ENCODE measurements at regions not wholly inside any gene's neighbourhood (a gene's known extent, or its start where the extent isn't known, plus 50 kb on each side); places are given as distances from the start of the nearest gene placed in this dataset.
A peak's percentile ranks its signal among the peaks of the same experiment; 100 is the strongest.
"Not testable (repeated sequence)": the region's sequence is repeated elsewhere in the genome, so short reads cannot be mapped to it uniquely, and the experiment has no call there.

- no peak for FAIRE-seq
Measured at GRCh38 chr7:115240242-115240641, 318.3 kb downstream of the MDFIC start.

GRCh38 chr7:115235075-115235474 is 313.2 kb downstream of the MDFIC start:
- FAIRE-seq = no peak

GRCh38 chr7:115233809-115234208 is 311.9 kb downstream of the MDFIC start:
- FAIRE-seq = no peak

GRCh38 chr7:115232041-115232440 is 310.1 kb downstream of the MDFIC start:
- FAIRE-seq = no peak

- peak; percentile 66 for FAIRE-seq
Measured at GRCh38 chr7:115230882-115231571, 309.1 kb downstream of the MDFIC start.

GRCh38 chr7:115229401-115230105 is 307.7 kb downstream of the MDFIC start:
- FAIRE-seq = no peak

- no peak for FAIRE-seq
Measured at GRCh38 chr7:115227473-115228235, 305.8 kb downstream of the MDFIC start.

GRCh38 chr7:115226410-115226809 is 304.5 kb downstream of the MDFIC start:
- FAIRE-seq = no peak

GRCh38 chr7:115224922-115225321 is 303.0 kb downstream of the MDFIC start:
- FAIRE-seq = no peak

- no peak for FAIRE-seq
Measured at GRCh38 chr7:115223959-115224358, 302.1 kb downstream of the MDFIC start.

- FAIRE-seq = no peak
Measured at GRCh38 chr7:115221456-115221855, 299.6 kb downstream of the MDFIC start.

- no peak for FAIRE-seq
Measured at GRCh38 chr7:115218076-115218475, 296.2 kb downstream of the MDFIC start.

- FAIRE-seq = peak; percentile 64
Measured at GRCh38 chr7:115217373-115217772, 295.5 kb downstream of the MDFIC start.

GRCh38 chr7:115216652-115217051 is 294.8 kb downstream of the MDFIC start:
- no peak for FAIRE-seq

- no peak for FAIRE-seq
Measured at GRCh38 chr7:115211171-115211570, 289.3 kb downstream of the MDFIC start.

GRCh38 chr7:115210552-115210951 is 288.7 kb downstream of the MDFIC start:
- no peak for FAIRE-seq

GRCh38 chr7:115208710-115209560 is 287.0 kb downstream of the MDFIC start:
- no peak for FAIRE-seq

- not testable (repeated sequence) for FAIRE-seq
Measured at GRCh38 chr7:115206374-115206773, 284.5 kb downstream of the MDFIC start.

GRCh38 chr7:115198143-115198542 is 276.2 kb downstream of the MDFIC start:
- no peak for FAIRE-seq

GRCh38 chr7:115195208-115195607 is 273.3 kb downstream of the MDFIC start:
- no peak for FAIRE-seq

GRCh38 chr7:115191526-115191925 is 269.6 kb downstream of the MDFIC start:
- no peak for FAIRE-seq

- no peak for FAIRE-seq
Measured at GRCh38 chr7:115183431-115184057, 261.6 kb downstream of the MDFIC start.
